CD14-positive monocyte (primary cell): ENCODE measurements at regions not wholly inside any gene's neighbourhood (a gene's known extent, or its start where the extent isn't known, plus 50 kb on each side); places are given as distances from the start of the nearest gene placed in this dataset.

Experiments used
- DNase-seq, 3 donors: peaks; one replicate each; pipeline ENCODE4 v3.0.0-alpha.2; 2011 to 2022
- H2AFZ ChIP-seq: 2 replicates; pipeline ENCODE4 v1.6.0; 2012; ENCODE audit warnings: mild to moderate bottlenecking, low read depth, low read length, inconsistent platforms; ENCODE audit not compliant: insufficient read depth, poor library complexity, severe bottlenecking
- H3K27ac ChIP-seq, 2 donors: 1 replicate in 1 of 2; 2 replicates in 1 of 2; pipeline ENCODE4 v1.5.1; 2012 to 2013; ENCODE audit warnings: low read length in 2 of 2, control low read depth in 1 of 2, inconsistent platforms in 1 of 2, low read depth in 1 of 2, mild to moderate bottlenecking in 1 of 2
- H3K27me3 ChIP-seq, 2 donors: one replicate each; pipeline versions ENCODE4 v1.6.0 to v1.6.1; 2011 to 2013; ENCODE audit warnings: low read length in 2 of 2; ENCODE audit not compliant: control insufficient read depth in 2 of 2, insufficient read depth in 2 of 2
- H3K36me3 ChIP-seq, 2 donors: replicated peaks in 1 of 2; 1 replicate in 1 of 2; 2 replicates in 1 of 2; pipeline versions ENCODE4 v1.5.1 to v1.6.1; 2012 to 2013; ENCODE audit warnings: low read length in 2 of 2, control low read depth in 1 of 2, inconsistent platforms in 1 of 2, mild to moderate bottlenecking in 1 of 2; ENCODE audit not compliant: insufficient read depth in 2 of 2, control insufficient read depth in 1 of 2
- H3K4me1 ChIP-seq, 2 donors: 1 replicate in 1 of 2; 2 replicates in 1 of 2; pipeline versions ENCODE4 v1.5.1 to v1.6.1; 2012 to 2013; ENCODE audit warnings: low read length in 2 of 2, control low read depth in 1 of 2, inconsistent platforms in 1 of 2, mild to moderate bottlenecking in 1 of 2, moderate library complexity in 1 of 2; ENCODE audit not compliant: insufficient read depth in 2 of 2, control insufficient read depth in 1 of 2
- H3K4me2 ChIP-seq: replicated peaks from 2 replicates; pipeline ENCODE3; 2012; ENCODE audit warnings: low read length, moderate library complexity, mild to moderate bottlenecking; ENCODE audit not compliant: poor library complexity, severe bottlenecking; ENCODE audit errors: extremely low read depth
- H3K4me3 ChIP-seq, 3 experiments: fragments of 200-600 bp in 1 of 3; sonication (generic) in 1 of 3; replicated peaks in 1 of 3; 1 replicate in 2 of 3; 2 replicates in 1 of 3; pipeline ENCODE4 v1.5.1; 2011 to 2013; ENCODE audit warnings: low read length in 3 of 3, mild to moderate bottlenecking in 3 of 3, control low read depth in 2 of 3, low read depth in 2 of 3, inconsistent platforms in 1 of 3, moderate library complexity in 1 of 3
- H3K79me2 ChIP-seq: 2 replicates; pipeline ENCODE4 v1.6.0; 2012; ENCODE audit warnings: mild to moderate bottlenecking, control low read depth, inconsistent platforms, low read length, moderate library complexity; ENCODE audit not compliant: insufficient read depth
- H3K9ac ChIP-seq: 2 replicates; pipeline ENCODE4 v1.6.0; 2017; ENCODE audit warnings: low read length, mild to moderate bottlenecking; ENCODE audit not compliant: insufficient read depth, poor library complexity, severe bottlenecking
- H3K9me3 ChIP-seq, 2 donors: replicated peaks in 1 of 2; 1 replicate in 1 of 2; 2 replicates in 1 of 2; pipeline versions ENCODE4 v1.5.1 to v1.6.1; 2012 to 2013; ENCODE audit warnings: low read length in 2 of 2, control low read depth in 1 of 2; ENCODE audit not compliant: control insufficient read depth in 1 of 2, insufficient read depth in 1 of 2
- H4K20me1 ChIP-seq: 2 replicates; pipeline ENCODE4 v1.6.0; 2012; ENCODE audit warnings: mild to moderate bottlenecking, low read length, control low read depth, moderate library complexity; ENCODE audit not compliant: insufficient read depth
- H3K27ac Mint-ChIP-seq, 7 donors: one replicate each; pipeline ENCODE4 v1.8.0; 2020; ENCODE audit warnings: mild to moderate bottlenecking in 7 of 7, mixed read lengths in 7 of 7, moderate library complexity in 6 of 7, inconsistent platforms in 2 of 7
- H3K27me3 Mint-ChIP-seq, 3 donors: one replicate each; pipeline ENCODE4 v1.8.0; 2021 to 2022; ENCODE audit warnings: low read depth in 3 of 3, mild to moderate bottlenecking in 3 of 3, mixed read lengths in 3 of 3, moderate library complexity in 3 of 3, inconsistent platforms in 1 of 3
- H3K36me3 Mint-ChIP-seq, 2 donors: one replicate each; pipeline ENCODE4 v1.8.0; 2020; ENCODE audit warnings: mixed read lengths in 2 of 2, inconsistent platforms in 1 of 2, mild to moderate bottlenecking in 1 of 2
- H3K4me1 Mint-ChIP-seq: one replicate; pipeline ENCODE4 v1.8.0; 2020; ENCODE audit warnings: mild to moderate bottlenecking, mixed read lengths
- H3K4me3 Mint-ChIP-seq, 2 donors: one replicate each; pipeline ENCODE4 v1.8.0; 2020; ENCODE audit warnings: mild to moderate bottlenecking in 2 of 2, mixed read lengths in 2 of 2, moderate library complexity in 1 of 2
- H3K9me3 Mint-ChIP-seq, 7 donors: one replicate each; pipeline ENCODE4 v1.8.0; 2020 to 2022; ENCODE audit warnings: mixed read lengths in 7 of 7, mild to moderate bottlenecking in 6 of 7, moderate library complexity in 6 of 7, inconsistent platforms in 2 of 7
- CTCF ChIP-seq: fragments of 200-600 bp; IDR thresholded peaks from one replicate; pipeline ENCODE4 v1.8.0; 2022; ENCODE audit warnings: antibody characterized with exemption, mild to moderate bottlenecking
- WGBS: methylation state at CpG from one replicate; pipeline ENCODE4 v1.1.5; 2013; ENCODE audit warnings: missing lambda C conversion rate; ENCODE audit not compliant: insufficient coverage; 5-methylcytosine and 5-hydroxymethylcytosine counted together
- intact Hi-C, 2 donors: fragments of 100-400 bp; cut with micrococcal nuclease; formaldehyde crosslinking; loops; one replicate each; pipeline versions ENCODE4 v1.15.0 to v1.15.1; 2023

- 89% methylated on average over 1 of the region's 4 CpGs for WGBS
Measured at GRCh38 chr6:98587555-98587954, 246.8 kb upstream of the POU3F2 start.

GRCh38 chr6:98589536-98589935 lies 244.8 kb upstream of the POU3F2 start:
- Histone ChIP-seq H3K4me3 (no peak overlapping the region), H3K27me3 (no peaks in the 10 kb centered on the region), H3K79me2 (no peaks in the 10 kb centered on the region), H4K20me1 (no peaks in the 10 kb centered on the region), H3K9ac (no peak overlapping the region), H3K4me2 (no peak overlapping the region), H3K27ac (no peak overlapping the region), H2AFZ (no peak overlapping the region), H3K4me1 (no peaks in the 10 kb centered on the region), H3K36me3 (no peaks in the 10 kb centered on the region), H3K9me3 (no peaks in the 10 kb centered on the region)
- Mint-ChIP-seq H3K9me3 (no peaks in the 10 kb centered on the region), H3K27ac (no peak overlapping the region), H3K36me3 (no peaks in the 10 kb centered on the region), H3K27me3 (no peaks in the 10 kb centered on the region), H3K4me3 (no peak overlapping the region), H3K4me1 (no peaks in the 10 kb centered on the region)
- intact Hi-C loops, result no loop called here
- DNase-seq, result no peak
- TF ChIP-seq CTCF, result no peak
- WGBS, result 95% methylated on average over 3 of the region's 5 CpGs

More at GRCh38 chr6:98587555-98587954, 246.8 kb upstream of the POU3F2 start:
- Mint-ChIP-seq H3K4me1 (no peaks in the 10 kb centered on the region), H3K9me3 (no peaks in the 10 kb centered on the region), H3K27ac (no peak overlapping the region), H3K36me3 (no peaks in the 10 kb centered on the region), H3K27me3 (no peaks in the 10 kb centered on the region), H3K4me3 (no peak overlapping the region)
- Histone ChIP-seq H4K20me1 (no peaks in the 10 kb centered on the region), H3K4me2 (no peak overlapping the region), H3K9ac (no peak overlapping the region), H3K79me2 (no peaks in the 10 kb centered on the region), H3K27ac (no peak overlapping the region), H2AFZ (no peak overlapping the region), H3K36me3 (no peaks in the 10 kb centered on the region), H3K4me1 (no peaks in the 10 kb centered on the region), H3K27me3 (no peaks in the 10 kb centered on the region), H3K4me3 (no peak overlapping the region), H3K9me3 (no peaks in the 10 kb centered on the region)
- DNase-seq, result no peak
- TF ChIP-seq CTCF, result no peak
- intact Hi-C loops, result no loop called here
